Erythroblast (primary cell): ENCODE measurements at regions not wholly inside any gene's neighbourhood (a gene's known extent, or its start where the extent isn't known, plus 50 kb on each side); places are given as distances from the start of the nearest gene placed in this dataset.

Source experiments
- GATA1 ChIP-seq: IDR thresholded peaks from 2 replicates; pipeline ENCODE4 v1.6.1; 2011; ENCODE audit warnings: low read depth, mild to moderate bottlenecking, control low read depth, low read length, moderate library complexity
- POLR2A ChIP-seq: IDR thresholded peaks from 2 replicates; pipeline ENCODE4 v1.6.1; 2011; ENCODE audit warnings: mild to moderate bottlenecking, low read length

DNA sequence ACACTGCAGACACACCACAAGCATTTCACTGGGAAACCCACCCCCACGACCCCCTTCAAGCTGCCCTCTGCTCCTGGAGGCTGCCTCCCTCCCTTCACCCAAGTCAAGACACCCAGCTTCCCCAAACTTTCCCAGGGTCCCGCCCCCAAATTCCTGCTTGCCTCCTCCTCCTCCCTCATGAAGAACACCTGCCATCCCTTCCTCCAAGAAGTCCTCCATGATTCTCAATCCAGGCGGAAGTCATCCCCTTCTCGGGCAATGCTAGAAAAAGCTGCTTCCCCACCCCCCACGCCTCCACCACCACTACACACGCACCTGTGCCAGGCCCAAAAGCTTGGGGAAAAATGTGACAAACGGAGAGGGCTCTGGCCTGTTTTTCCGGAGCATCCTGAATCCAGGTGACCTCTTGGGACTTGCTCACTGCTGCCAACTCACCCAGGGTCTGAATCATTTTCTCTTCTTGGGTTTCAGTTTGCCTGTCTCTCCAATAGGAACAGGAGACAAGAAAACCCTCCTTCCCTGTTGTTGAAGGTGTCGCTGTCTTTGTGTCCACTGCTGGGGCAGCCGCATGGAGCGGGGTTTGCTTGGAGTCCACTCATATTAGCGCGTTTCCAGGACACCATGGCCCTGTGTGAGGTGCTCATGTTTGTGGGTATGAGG lies 101.0 kb upstream of the CASZ1 start:
- TF ChIP-seq POLR2A (no peak), GATA1 (no peak)
